Epithelial cell of proximal tubule (primary cell): ENCODE measurements at regions not wholly inside any gene's neighbourhood (a gene's known extent, or its start where the extent isn't known, plus 50 kb on each side); places are given as distances from the start of the nearest gene placed in this dataset.

ENCODE experiments used
- DNase-seq: peaks from one replicate; pipeline ENCODE4 v3.0.0-alpha.2; 2011; ENCODE audit warnings: low read depth
- H3K4me3 ChIP-seq: 2 replicates; pipeline ENCODE4 v1.5.1; 2011; ENCODE audit warnings: low read depth, mild to moderate bottlenecking, low read length
- TF ChIP-seq, protein P1 (sequence below): conservative IDR thresholded peaks from 2 replicates; pipeline ENCODE4 v1.5.1; 2012; ENCODE audit warnings: low read depth, mild to moderate bottlenecking, low read length

DNA sequence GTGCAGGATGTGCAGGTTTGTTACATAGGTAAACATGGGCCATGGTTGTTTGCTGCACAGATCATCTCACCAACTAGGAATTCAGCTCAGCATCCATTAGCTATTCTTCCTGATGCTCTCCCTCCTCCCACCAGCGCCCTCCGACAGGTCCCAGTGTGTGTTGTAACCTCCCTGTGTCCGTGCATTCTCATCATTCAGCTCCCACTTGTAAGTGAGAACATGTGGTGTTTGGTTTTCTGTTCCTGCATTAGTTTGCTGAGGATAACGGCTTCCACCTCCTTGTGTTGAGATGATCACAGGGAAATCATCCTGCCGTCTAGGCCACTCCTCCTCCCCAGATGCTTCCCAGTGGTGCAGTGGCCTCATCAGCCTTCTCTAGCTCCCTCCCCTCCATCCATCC, 261.6 kb upstream of the GALNT17 start:
- TF ChIP-seq, protein P1, sequence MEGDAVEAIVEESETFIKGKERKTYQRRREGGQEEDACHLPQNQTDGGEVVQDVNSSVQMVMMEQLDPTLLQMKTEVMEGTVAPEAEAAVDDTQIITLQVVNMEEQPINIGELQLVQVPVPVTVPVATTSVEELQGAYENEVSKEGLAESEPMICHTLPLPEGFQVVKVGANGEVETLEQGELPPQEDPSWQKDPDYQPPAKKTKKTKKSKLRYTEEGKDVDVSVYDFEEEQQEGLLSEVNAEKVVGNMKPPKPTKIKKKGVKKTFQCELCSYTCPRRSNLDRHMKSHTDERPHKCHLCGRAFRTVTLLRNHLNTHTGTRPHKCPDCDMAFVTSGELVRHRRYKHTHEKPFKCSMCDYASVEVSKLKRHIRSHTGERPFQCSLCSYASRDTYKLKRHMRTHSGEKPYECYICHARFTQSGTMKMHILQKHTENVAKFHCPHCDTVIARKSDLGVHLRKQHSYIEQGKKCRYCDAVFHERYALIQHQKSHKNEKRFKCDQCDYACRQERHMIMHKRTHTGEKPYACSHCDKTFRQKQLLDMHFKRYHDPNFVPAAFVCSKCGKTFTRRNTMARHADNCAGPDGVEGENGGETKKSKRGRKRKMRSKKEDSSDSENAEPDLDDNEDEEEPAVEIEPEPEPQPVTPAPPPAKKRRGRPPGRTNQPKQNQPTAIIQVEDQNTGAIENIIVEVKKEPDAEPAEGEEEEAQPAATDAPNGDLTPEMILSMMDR, result no peak
- DNase-seq, result no peak
- H3K4me3 ChIP-seq, result no peak overlapping the region

DNA sequence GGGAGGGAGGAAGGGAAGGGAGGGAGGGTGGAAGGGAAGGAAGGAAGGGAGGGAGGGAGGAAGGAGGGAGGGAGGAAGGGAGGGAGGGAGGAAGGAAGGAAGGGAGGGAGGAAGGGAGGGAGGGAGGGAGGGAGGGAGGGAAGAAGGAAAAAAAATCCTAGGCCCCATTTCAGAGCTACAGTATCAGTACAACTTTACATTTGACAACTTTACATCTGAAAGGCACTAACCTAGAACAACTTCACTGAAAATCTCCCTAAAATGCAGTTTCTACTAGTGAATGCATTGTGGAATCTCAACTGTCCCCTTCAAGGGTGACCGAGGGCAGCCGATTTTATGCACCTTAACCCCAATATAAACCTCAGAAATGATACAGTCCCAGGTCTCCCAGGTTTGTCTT, 259.8 kb upstream of the GALNT17 start:
- TF ChIP-seq, protein P1, result no peak
- H3K4me3 ChIP-seq, result no peak overlapping the region
- DNase-seq, result no peak

DNA sequence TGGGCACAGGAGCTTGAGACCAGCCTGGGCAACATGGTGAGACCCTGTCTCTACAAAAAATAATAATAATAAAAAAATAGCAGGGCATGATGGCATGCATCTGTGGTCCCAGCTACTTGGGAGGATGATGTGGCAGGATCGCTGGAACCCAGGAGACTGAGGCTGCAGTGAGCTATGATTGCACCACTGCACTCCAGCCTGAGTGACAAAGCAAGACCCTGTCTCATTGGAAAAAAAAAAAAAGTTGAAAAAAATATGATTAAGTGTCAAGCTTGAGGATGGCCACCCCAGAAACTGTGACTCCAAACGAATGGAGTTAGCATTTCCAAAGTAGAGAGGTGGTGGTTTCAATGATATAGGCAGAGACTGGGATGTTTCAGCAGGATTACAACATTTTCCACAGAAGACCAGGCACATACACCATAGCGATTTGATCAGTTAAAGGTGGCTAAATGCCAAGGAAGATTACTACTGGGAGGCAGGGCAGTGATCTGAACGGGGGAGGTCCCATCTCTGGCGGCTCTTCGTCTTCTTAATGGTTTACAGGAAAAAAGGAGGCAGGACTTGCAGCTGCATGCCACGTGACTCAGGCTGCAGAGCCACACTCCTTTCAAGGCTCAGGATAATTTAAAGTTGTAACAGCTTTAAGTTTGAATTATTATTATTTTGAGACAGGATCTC, 250.6 kb upstream of the GALNT17 start:
- TF ChIP-seq, protein P1, result no peak
- no peak for DNase-seq
- H3K4me3 ChIP-seq, result no peak overlapping the region

DNA sequence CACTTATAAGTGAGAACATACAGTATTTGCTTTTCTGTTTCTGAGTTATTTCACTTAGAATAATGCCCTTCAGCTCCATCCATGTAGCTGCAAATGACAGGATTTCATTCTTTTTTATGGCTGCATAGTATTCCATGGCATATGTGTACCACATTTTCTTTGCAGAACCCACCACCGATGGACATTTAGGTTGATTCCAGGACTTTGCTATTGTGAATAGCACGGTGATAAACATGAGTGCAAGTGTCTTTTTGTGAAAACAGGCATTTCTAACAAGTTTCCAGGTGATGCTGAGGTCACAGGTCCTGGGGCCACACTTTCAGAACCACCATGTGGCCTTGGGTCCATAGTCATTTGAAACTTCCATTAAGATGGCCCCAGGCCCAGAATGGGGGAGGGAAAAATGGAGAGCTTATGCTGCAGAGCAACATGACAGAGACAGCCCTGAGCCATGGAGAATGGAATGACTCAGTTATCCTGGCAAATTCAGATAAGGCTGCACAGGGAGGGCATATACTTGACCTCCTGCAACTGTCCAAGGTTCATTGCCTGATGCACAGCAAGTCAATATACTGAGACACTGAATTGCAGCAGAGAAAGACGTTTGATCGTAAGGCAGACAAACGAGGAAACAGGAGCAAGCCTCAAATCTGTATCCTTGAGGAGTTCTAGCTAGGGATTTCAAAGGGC, 248.0 kb upstream of the GALNT17 start:
- DNase-seq, result no peak
- TF ChIP-seq, protein P1, result no peak
- no peak overlapping the region for H3K4me3 ChIP-seq

DNA sequence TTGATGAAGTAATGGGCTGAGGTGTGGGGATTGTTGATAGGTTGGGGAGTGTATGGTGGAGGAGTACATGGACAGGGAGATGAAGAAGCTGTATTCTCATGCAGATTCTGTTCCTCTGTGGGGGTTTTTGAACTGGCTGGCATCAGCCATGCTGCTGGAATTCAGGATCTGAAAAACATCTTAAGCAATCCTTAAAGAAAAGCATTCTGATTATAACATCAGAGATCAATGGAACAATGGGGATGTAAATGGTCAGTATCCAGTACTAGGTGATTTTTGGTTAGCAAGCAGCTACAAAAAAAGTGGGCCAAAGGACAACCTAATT, 247.5 kb upstream of the GALNT17 start:
- no peak for DNase-seq
- no peak overlapping the region for H3K4me3 ChIP-seq
- TF ChIP-seq, protein P1, result no peak

DNA sequence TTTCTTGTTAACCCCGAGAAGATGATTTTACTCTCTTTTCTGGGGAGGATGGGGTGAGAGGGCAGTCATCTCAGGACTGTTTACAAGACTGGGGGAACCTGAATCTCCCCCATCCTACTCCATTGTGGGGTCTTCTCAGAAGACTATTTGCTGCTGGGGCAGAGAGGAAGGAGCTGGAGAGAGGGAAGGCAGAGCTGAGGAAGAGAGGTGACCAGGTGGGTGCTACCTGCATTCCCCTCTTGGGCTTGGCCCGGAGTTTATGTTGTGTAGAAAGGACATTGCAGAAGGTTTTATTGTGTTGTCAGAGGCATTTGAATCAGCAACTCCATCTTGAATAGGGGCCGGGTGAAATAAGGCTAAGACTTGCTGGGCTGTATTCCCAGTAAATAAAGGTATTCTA, 247.1 kb upstream of the GALNT17 start:
- TF ChIP-seq, protein P1, result no peak
- H3K4me3 ChIP-seq, result no peak overlapping the region
- DNase-seq, result no peak

DNA sequence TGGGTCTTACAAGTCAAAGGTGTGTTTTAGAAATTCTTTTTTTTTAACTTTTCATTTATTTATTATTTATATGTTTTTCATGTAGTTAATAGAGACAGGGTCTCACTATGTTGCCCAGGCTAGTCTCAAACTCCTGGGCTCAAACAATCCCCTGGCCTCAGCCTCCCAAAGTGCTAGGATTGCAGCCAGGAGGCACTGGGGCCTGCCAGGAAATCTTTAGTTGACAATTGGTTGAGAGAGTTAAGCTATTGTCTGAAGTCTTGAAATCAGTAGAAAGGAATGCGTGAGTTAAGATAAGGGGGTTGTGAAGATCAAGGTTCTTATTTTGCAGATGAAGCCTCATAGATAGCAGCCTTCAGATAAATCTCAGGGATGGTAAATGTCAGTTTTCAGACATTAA, 245.4 kb upstream of the GALNT17 start:
- no peak overlapping the region for H3K4me3 ChIP-seq
- no peak for DNase-seq
- TF ChIP-seq, protein P1, result no peak
